ENCODE measurements at regions not wholly inside any gene's neighbourhood (a gene's known extent, or its start where the extent isn't known, plus 50 kb on each side); places are given as distances from the start of the nearest gene placed in this dataset.

GRCh38 chr11:43122546-43122945 is 189.2 kb upstream of the API5 start:
- Histone ChIP-seq H3K27me3 (ENCODE audit: insufficient read depth, low read depth, low read length) (no peaks in the 10 kb centered on the region), H3K79me2 (replicated peaks; ENCODE audit: insufficient read depth, low read length) (no peaks in the 10 kb centered on the region), H3K9me3 (ENCODE audit: low read length) (no peaks in the 10 kb centered on the region), H3K9ac (ENCODE audit: low read length) (no peak overlapping the region), H3F3A (ENCODE audit: insufficient read depth, low read length, poor library complexity, severe bottlenecking) (no peaks in the 10 kb centered on the region), H2AFZ (ENCODE audit: low read depth, low read length) (no peak overlapping the region), H3K27ac (ENCODE audit: low read length) (no peak overlapping the region), H3K9me2 (ENCODE audit: insufficient read depth, low read length) (no peaks in the 10 kb centered on the region), H3K4me2 (ENCODE audit: low read length) (no peak overlapping the region), H3K36me3 (ENCODE audit: insufficient read depth, low read length) (no peaks in the 10 kb centered on the region), H3K4me3 (ENCODE audit: low read length) (no peak overlapping the region), H4K20me1 (ENCODE audit: insufficient read depth) (no peaks in the 10 kb centered on the region)
- TF ChIP-seq POLR2AphosphoS5 (IDR thresholded peaks at IDR 0.05) (no peak), REST (IDR thresholded peaks at IDR 0.05; ENCODE audit: borderline replicate concordance) (no peak), SMC3 (conservative IDR thresholded peaks at IDR 0.05; ENCODE audit: poor library complexity) (no peak), EP300 (conservative IDR thresholded peaks at IDR 0.05; ENCODE audit: poor library complexity, severe bottlenecking) (no peak), RAD21 (conservative IDR thresholded peaks at IDR 0.05) (no peak), EZH2 (IDR thresholded peaks at IDR 0.05; ENCODE audit: borderline replicate concordance, insufficient read depth, low read length, poor library complexity, severe bottlenecking) (no peak), MXI1 (conservative IDR thresholded peaks at IDR 0.05; ENCODE audit: poor library complexity, severe bottlenecking) (no peak), TAF1 (IDR thresholded peaks at IDR 0.05; ENCODE audit: low read depth) (no peak)
- TF ChIP-seq, protein P1, sequence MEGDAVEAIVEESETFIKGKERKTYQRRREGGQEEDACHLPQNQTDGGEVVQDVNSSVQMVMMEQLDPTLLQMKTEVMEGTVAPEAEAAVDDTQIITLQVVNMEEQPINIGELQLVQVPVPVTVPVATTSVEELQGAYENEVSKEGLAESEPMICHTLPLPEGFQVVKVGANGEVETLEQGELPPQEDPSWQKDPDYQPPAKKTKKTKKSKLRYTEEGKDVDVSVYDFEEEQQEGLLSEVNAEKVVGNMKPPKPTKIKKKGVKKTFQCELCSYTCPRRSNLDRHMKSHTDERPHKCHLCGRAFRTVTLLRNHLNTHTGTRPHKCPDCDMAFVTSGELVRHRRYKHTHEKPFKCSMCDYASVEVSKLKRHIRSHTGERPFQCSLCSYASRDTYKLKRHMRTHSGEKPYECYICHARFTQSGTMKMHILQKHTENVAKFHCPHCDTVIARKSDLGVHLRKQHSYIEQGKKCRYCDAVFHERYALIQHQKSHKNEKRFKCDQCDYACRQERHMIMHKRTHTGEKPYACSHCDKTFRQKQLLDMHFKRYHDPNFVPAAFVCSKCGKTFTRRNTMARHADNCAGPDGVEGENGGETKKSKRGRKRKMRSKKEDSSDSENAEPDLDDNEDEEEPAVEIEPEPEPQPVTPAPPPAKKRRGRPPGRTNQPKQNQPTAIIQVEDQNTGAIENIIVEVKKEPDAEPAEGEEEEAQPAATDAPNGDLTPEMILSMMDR (IDR thresholded peaks at IDR 0.05; ENCODE audit: poor library complexity, severe bottlenecking): no peak

DNA sequence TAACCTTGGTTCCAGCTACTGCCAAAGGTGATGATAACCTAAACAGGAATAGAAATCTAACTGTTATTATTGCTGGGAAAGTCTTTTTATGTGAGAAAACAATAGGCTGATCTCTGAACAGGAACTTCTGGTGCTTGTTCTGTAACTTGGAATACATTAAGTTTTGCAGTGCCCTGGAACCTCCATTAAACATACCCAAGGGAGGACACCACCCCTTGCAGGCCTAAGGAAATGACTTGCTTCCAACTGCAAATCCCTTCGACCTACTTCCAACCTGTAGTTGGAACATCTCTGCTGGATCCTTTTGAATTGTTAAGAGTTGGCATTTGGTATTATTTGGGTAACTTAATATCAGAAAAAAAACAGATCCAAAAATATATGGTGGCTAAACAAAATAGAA is 188.4 kb upstream of the API5 start:
- H3K79me2 ChIP-seq (replicated peaks; ENCODE audit: insufficient read depth, low read length): no peaks in the 10 kb centered on the region
- H3K4me3 ChIP-seq (ENCODE audit: low read length): no peak overlapping the region
- H3K36me3 ChIP-seq (ENCODE audit: insufficient read depth, low read length): no peaks in the 10 kb centered on the region
- TF ChIP-seq TAF1 (IDR thresholded peaks at IDR 0.05; ENCODE audit: low read depth): no peak
- TF ChIP-seq RAD21 (conservative IDR thresholded peaks at IDR 0.05): no peak
- H3F3A ChIP-seq (ENCODE audit: insufficient read depth, low read length, poor library complexity, severe bottlenecking): no peaks in the 10 kb centered on the region
- no peak overlapping the region for H3K9ac ChIP-seq (ENCODE audit: low read length)
- H3K9me2 ChIP-seq (ENCODE audit: insufficient read depth, low read length): no peaks in the 10 kb centered on the region
- H3K9me3 ChIP-seq (ENCODE audit: low read length): no peaks in the 10 kb centered on the region
- no peaks in the 10 kb centered on the region for H4K20me1 ChIP-seq (ENCODE audit: insufficient read depth)
- no peak overlapping the region for H3K27ac ChIP-seq (ENCODE audit: low read length)
- no peak overlapping the region for H2AFZ ChIP-seq (ENCODE audit: low read depth, low read length)
- no peaks in the 10 kb centered on the region for H3K27me3 ChIP-seq (ENCODE audit: insufficient read depth, low read depth, low read length)
- no peak overlapping the region for H3K4me2 ChIP-seq (ENCODE audit: low read length)
